HG02571 (cell line): ENCODE measurements at regions not wholly inside any gene's neighbourhood (a gene's known extent, or its start where the extent isn't known, plus 50 kb on each side); places are given as distances from the start of the nearest gene placed in this dataset.
"Not testable (repeated sequence)": the region's sequence is repeated elsewhere in the genome, so short reads cannot be mapped to it uniquely, and the experiment has no call there.

Experiments used
- ATAC-seq: cut with Tn5 transposase; IDR thresholded peaks from one replicate; pipeline ENCODE4 v1.9.1; 2021; ENCODE audit warnings: mild to moderate bottlenecking, moderate library complexity; ENCODE audit not compliant: unreplicated experiment

GRCh38 chr4:179601671-179602070 is 2159.4 kb upstream of the AGA start:
- ATAC-seq = no peak

DNA sequence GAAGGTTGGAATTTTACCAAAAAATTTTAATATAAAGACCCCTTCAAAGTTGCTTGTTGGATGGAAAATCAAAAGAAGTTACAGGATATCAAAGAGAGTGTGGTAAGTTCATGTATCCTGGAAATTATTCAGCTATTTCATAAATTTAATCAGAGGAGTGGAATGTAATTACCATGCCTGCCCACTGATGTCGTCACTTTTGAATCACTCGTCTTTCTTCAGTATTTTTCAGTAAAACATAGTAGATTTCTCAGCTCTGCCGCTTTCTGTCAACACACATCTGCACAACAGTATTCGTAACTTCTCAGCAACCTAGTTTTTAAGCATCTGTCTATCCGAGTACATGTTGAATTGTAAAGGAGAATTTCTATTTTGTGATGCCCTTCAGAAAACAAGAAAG is 2163.0 kb upstream of the AGA start:
- ATAC-seq = no peak

DNA sequence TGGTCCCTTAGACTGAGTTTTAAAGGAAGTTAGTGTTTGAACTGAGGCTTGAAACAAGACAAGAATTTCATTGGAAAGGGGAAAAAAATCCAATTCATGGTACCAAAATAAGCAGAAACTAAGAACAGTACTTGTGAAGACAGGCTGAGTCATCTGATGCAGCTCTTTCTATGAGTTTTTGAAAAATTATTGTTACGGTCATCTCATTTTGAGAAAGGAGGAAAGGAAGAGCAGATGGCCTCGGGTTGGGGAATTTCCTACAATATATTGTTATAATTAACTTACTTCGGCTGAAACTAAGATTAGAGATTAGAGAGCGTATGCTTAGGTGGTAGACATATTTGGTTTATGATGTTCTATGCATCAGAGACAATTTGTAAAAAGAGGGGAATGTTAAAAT is 2164.8 kb upstream of the AGA start:
- ATAC-seq = no peak

- no peak for ATAC-seq
Observed at GRCh38 chr4:179615704-179616103, 2173.5 kb upstream of the AGA start.

- ATAC-seq = no peak
Observed at GRCh38 chr4:179618966-179619365, 2176.7 kb upstream of the AGA start.

GRCh38 chr4:179624768-179625181 is 2182.5 kb upstream of the AGA start:
- ATAC-seq = no peak

GRCh38 chr4:179625406-179625805 is 2183.2 kb upstream of the AGA start:
- ATAC-seq = no peak

GRCh38 chr4:179626687-179627086 is 2184.4 kb upstream of the AGA start:
- no peak for ATAC-seq

DNA sequence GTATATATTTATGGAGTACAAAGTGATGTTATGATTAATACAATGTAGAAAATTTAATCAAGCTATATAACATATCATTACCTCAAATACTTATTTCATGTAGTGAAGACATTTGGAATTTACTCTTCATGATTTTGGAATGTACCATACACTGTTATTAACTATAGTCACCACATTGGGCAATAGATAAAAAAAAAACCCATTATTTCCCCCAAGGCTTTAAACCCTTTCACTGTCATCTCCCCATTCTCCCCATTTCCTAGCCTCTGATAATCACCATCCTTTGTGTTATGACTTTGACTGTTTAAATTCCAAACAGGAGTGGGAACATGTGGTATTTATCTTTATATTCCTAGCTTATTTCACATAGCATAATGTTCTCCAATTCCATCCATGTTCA is 2189.1 kb upstream of the AGA start:
- no peak for ATAC-seq

GRCh38 chr4:179634862-179635261 is 2192.6 kb upstream of the AGA start:
- ATAC-seq = no peak

DNA sequence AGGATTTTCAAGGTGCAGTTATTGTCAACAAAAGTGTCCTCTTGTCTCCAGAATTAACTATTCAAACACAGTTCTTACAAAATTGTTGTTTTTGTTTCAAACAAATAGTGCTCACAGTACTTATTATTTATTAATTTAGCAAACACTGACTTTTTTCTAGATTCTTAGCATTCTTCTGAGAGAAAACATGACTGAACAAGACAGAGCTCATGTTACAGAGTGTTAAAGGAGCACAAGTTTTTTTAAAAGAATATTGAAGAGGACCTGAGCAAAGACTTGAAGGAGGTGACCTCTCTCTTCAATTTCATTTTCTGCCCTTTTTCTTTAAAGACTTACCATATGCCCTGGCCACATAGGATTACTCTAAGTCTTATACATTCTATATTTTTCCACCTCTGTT is 2220.3 kb upstream of the AGA start:
- ATAC-seq = no peak

- ATAC-seq = no peak
Observed at GRCh38 chr4:179663641-179664429, 2221.6 kb upstream of the AGA start.

- ATAC-seq = no peak
Observed at GRCh38 chr4:179664430-179665027, 2222.3 kb upstream of the AGA start.

DNA sequence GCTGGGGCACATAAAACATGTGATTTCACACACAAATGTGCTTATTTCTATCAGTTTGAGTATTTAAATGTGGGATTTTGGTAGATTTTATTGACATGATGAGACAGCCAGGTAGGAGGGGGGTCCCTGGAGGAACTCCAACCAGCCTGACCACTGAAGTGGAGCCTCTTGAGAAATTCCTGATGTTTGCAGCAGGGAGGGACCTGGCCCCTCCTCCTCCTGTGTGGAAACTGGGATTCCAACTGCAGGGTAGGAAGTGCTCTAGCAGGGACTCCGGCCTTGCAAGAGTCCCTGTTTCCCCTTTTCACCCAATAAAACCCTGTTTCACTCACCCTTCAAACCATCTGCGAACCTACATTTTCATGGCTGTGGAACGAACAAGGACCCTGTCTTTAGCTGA is 2224.0 kb upstream of the AGA start:
- no peak for ATAC-seq

GRCh38 chr4:179671609-179672008 is 2229.4 kb upstream of the AGA start:
- ATAC-seq = no peak

GRCh38 chr4:179678093-179678814 is 2236.0 kb upstream of the AGA start:
- no peak for ATAC-seq

DNA sequence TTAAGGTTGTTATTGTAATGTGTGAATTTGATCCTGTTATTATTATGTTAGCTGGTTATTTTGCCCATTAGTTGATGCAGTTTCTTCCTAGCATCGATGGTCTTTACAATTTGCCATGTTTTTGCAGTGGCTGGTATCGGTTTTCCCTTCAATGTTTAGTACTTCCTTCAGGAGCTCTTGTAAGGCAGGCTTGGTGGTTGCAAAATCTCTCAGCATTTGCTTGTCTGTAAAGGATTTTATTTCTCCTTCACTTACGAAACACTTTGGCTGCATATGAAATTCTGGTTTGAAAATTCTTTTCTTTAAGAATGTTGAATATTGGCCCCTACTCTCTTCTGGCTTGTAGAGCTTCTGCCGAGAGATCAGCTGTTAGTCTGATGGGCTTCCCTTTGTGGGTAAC is 2241.4 kb upstream of the AGA start:
- not testable (repeated sequence) for ATAC-seq

GRCh38 chr4:179692222-179692621 is 2250.0 kb upstream of the AGA start:
- no peak for ATAC-seq

DNA sequence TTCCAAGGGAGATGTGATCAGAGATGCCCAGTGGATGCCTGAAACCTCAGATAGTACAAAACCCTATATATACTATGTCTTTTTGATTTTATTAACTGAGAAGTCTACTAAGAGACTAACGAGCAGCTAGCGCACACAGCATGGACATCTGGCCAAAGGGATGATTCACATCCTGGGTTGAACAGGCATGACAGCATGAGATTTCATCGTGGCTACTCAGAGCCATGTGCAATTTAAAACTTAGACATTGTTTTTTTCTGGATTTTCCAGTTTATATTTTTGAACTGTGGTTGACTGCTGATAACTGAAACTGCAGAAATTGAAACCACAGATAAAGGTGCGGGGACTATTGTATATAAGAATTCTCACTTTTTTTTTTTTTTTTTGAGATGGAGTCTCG is 2252.9 kb upstream of the AGA start:
- ATAC-seq = no peak

DNA sequence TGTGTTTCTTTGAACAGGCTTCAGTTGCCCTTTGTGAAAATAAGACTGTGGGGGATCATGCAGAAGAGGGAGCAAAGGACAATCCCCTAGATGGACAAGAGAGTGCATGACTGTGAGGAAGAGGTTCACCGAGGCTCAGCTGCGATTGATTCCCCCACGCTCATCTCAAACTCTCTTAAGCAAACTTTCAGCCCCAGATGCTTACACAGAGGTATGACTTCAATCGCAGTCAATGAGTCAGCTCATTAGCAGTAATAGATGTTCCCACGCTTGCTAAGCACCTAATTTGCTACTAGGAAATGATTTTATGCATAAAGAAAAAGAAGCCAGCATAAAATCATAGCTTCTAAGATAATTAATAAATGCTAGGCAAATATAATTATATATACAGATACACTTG is 2256.1 kb upstream of the AGA start:
- no peak for ATAC-seq

- no peak for ATAC-seq
Observed at GRCh38 chr4:179709961-179710624, 2267.9 kb upstream of the AGA start.
